Uterus (tissue), 3 donors: ENCODE measurements at regions not wholly inside any gene's neighbourhood (a gene's known extent, or its start where the extent isn't known, plus 50 kb on each side); places are given as distances from the start of the nearest gene placed in this dataset.
"Not testable (repeated sequence)": the region's sequence is repeated elsewhere in the genome, so short reads cannot be mapped to it uniquely, and the experiment has no call there.

Experiments used
- DNase-seq, 2 donors: peaks; one replicate each; pipeline ENCODE4 v3.0.0-alpha.2; 2019 to 2020
- H3K27ac ChIP-seq, 2 donors: fragments of 200-600 bp; sonication (generic); 1 replicate in 1 of 2; 2 replicates in 1 of 2; pipeline ENCODE4 v1.5.1; 2016 to 2018
- H3K27me3 ChIP-seq, 2 donors: fragments of 200-600 bp; sonication (generic); one replicate each; pipeline ENCODE4 v1.5.1; 2018 to 2019; ENCODE audit warnings: control low read depth in 1 of 2
- H3K36me3 ChIP-seq, 2 donors: fragments of 200-600 bp; sonication (generic); one replicate each; pipeline ENCODE4 v1.5.1; 2019; ENCODE audit warnings: control low read depth in 1 of 2
- H3K4me1 ChIP-seq, 2 donors: fragments of 200-600 bp; sonication (generic); one replicate each; pipeline ENCODE4 v1.5.1; 2018 to 2019; ENCODE audit warnings: control low read depth in 1 of 2
- H3K4me3 ChIP-seq, 2 donors: fragments of 200-600 bp; sonication (generic); 1 replicate in 1 of 2; 2 replicates in 1 of 2; pipeline ENCODE4 v1.5.1; 2018 to 2019; ENCODE audit warnings: mild to moderate bottlenecking in 1 of 2
- H3K9me3 ChIP-seq, 2 donors: fragments of 200-600 bp; sonication (generic); one replicate each; pipeline ENCODE4 v1.5.1; 2019; ENCODE audit warnings: control low read depth in 1 of 2
- POLR2A ChIP-seq, 2 donors: fragments of 450-650 bp; IDR thresholded peaks; one replicate each; pipeline ENCODE4 v1.6.1; 2016; ENCODE audit warnings: antibody characterized with exemption in 2 of 2, mild to moderate bottlenecking in 1 of 2, moderate library complexity in 1 of 2
- intact Hi-C: fragments of 100-400 bp; cut with DNase I; formaldehyde crosslinking; loops from one replicate; pipeline ENCODE4 v1.15.1; 2023; ENCODE audit warnings: low total_unique reads
- TF ChIP-seq, protein P1 (sequence below), 4 experiments: fragments of 200-600 bp in 2 of 4; fragments of 450-650 bp in 2 of 4; sonication (generic) in 2 of 4; IDR thresholded peaks; one replicate each; pipeline ENCODE4 v1.5.1; 2016 to 2019; ENCODE audit warnings: antibody characterized with exemption in 4 of 4, mild to moderate bottlenecking in 2 of 4, moderate library complexity in 1 of 4
- donor health status: DM: yes; HTN: yes; CAD: no.

GRCh38 chr7:26424319-26424718 is 132.7 kb downstream of the SNX10 start:
- intact Hi-C loops, H3K9me3 ChIP-seq, H3K36me3 ChIP-seq, H3K27me3 ChIP-seq, H3K27ac ChIP-seq, H3K4me3 ChIP-seq, H3K4me1 ChIP-seq, DNase-seq: not testable (repeated sequence)

DNA sequence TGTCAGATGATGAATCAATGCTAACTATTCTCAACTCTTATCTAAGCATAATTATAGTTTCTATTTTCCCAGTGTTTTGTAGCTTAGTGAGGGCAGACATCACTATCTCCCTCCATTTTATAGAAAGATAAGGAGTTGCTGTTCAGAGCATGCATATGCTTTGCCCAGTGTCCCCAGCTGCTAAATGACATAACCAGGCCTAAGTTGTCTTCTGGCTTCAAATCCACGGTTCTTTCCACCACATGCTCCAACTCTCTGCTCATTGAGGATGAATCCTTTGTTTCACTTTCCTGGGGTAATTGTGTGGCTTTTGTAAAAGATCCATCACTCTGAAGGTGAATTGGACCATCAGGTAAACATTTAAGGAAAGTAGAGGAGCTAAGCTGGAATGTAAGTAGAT is 134.0 kb downstream of the SNX10 start:
- Histone ChIP-seq H3K27ac (no peak overlapping the region), H3K36me3 (no peaks in the 10 kb centered on the region), H3K4me3 (no peak overlapping the region), H3K27me3 (no peaks in the 10 kb centered on the region), H3K9me3 (no peaks in the 10 kb centered on the region), H3K4me1 (no peaks in the 10 kb centered on the region)
- no peak for TF ChIP-seq POLR2A (IDR thresholded peaks at IDR 0.05)
- TF ChIP-seq, protein P1, sequence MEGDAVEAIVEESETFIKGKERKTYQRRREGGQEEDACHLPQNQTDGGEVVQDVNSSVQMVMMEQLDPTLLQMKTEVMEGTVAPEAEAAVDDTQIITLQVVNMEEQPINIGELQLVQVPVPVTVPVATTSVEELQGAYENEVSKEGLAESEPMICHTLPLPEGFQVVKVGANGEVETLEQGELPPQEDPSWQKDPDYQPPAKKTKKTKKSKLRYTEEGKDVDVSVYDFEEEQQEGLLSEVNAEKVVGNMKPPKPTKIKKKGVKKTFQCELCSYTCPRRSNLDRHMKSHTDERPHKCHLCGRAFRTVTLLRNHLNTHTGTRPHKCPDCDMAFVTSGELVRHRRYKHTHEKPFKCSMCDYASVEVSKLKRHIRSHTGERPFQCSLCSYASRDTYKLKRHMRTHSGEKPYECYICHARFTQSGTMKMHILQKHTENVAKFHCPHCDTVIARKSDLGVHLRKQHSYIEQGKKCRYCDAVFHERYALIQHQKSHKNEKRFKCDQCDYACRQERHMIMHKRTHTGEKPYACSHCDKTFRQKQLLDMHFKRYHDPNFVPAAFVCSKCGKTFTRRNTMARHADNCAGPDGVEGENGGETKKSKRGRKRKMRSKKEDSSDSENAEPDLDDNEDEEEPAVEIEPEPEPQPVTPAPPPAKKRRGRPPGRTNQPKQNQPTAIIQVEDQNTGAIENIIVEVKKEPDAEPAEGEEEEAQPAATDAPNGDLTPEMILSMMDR (IDR thresholded peaks at IDR 0.05), result no peak
- intact Hi-C loops, result no loop called here
- no peak for DNase-seq

DNA sequence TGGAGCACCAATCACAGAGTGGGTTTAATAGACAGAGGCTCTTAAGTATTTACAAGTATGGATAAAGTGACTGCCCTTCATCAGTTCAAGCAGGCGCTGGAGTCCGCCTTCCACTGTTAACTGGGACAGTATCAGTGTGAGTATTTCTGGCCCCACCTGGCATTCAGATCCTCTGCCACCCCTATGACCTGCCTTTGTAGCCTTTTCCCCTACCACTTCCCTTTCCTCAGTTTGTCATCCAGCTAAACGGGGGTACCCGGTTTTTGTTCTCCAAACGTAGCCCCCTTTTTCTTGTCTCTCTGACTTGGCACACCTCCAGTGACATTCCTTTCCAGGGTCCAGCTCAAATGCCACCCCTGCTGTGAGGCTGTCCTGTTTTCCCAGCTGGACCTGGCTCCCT is 134.4 kb downstream of the SNX10 start:
- intact Hi-C loops, result no loop called here
- Histone ChIP-seq H3K4me1 (no peaks in the 10 kb centered on the region), H3K36me3 (no peaks in the 10 kb centered on the region), H3K27ac (no peak overlapping the region), H3K9me3 (no peaks in the 10 kb centered on the region), H3K4me3 (no peak overlapping the region), H3K27me3 (no peaks in the 10 kb centered on the region)
- DNase-seq, result no peak
- TF ChIP-seq, protein P1 (IDR thresholded peaks at IDR 0.05), result no peak
- no peak for TF ChIP-seq POLR2A (IDR thresholded peaks at IDR 0.05)

- no peak for TF ChIP-seq POLR2A (IDR thresholded peaks at IDR 0.05)
- TF ChIP-seq, protein P1 (IDR thresholded peaks at IDR 0.05), result no peak
- no peak for DNase-seq
- Histone ChIP-seq H3K27ac (no peak overlapping the region), H3K27me3 (no peaks in the 10 kb centered on the region), H3K4me1 (no peaks in the 10 kb centered on the region), H3K36me3 (no peaks in the 10 kb centered on the region), H3K9me3 (no peaks in the 10 kb centered on the region), H3K4me3 (no peak overlapping the region)
- intact Hi-C loops, result no loop called here
Measured at GRCh38 chr7:26428571-26428970, 136.9 kb downstream of the SNX10 start.

GRCh38 chr7:26429168-26429567 is 137.5 kb downstream of the SNX10 start:
- Histone ChIP-seq H3K9me3 (no peaks in the 10 kb centered on the region), H3K27ac (no peak overlapping the region), H3K4me1 (no peaks in the 10 kb centered on the region), H3K4me3 (no peak overlapping the region), H3K36me3 (no peaks in the 10 kb centered on the region), H3K27me3 (no peaks in the 10 kb centered on the region)
- no peak for DNase-seq
- TF ChIP-seq, protein P1 (IDR thresholded peaks at IDR 0.05), result no peak
- TF ChIP-seq POLR2A (IDR thresholded peaks at IDR 0.05), result no peak
- intact Hi-C loops, result no loop called here

DNA sequence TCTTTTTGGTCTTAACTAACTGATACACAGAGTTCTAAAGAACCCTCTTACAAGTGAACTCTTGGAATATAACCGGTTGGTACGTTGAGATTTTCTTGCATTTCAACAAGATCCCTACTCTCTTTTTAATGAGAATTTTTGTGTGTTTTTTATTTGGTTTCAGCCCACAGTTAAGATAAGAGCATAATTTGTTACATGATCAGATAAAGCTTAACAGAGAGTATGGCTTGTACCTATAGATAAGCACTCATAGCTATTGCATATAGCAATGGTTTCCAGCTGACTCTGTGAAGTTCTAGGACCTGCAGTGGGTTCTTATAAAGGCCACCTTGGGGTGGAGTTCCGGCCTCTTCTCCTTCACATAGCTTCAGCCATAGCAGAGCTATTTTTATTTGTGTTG is 143.3 kb downstream of the SNX10 start:
- no peak overlapping the region for H3K4me3 ChIP-seq
- no peaks in the 10 kb centered on the region for H3K4me1 ChIP-seq
- no peaks in the 10 kb centered on the region for H3K27me3 ChIP-seq
- DNase-seq, result no peak
- no peak overlapping the region for H3K27ac ChIP-seq
- no peaks in the 10 kb centered on the region for H3K9me3 ChIP-seq
- no peaks in the 10 kb centered on the region for H3K36me3 ChIP-seq
- intact Hi-C loops, result no loop called here
- TF ChIP-seq, protein P1 (IDR thresholded peaks at IDR 0.05), result no peak
- no peak for TF ChIP-seq POLR2A (IDR thresholded peaks at IDR 0.05)
